ENCODE measurements at regions not wholly inside any gene's neighbourhood (a gene's known extent, or its start where the extent isn't known, plus 50 kb on each side); places are given as distances from the start of the nearest gene placed in this dataset.

GRCh38 chr12:4191642-4192041, 81.9 kb upstream of the CCND2 start (continued):
- TF ChIP-seq PBX3 (IDR thresholded peaks at IDR 0.05; ENCODE audit: insufficient replicate concordance, low read depth, low read length) (no peak), EZH2 (IDR thresholded peaks at IDR 0.05; ENCODE audit: borderline replicate concordance, control insufficient read depth, low read depth, low read length) (no peak)

DNA sequence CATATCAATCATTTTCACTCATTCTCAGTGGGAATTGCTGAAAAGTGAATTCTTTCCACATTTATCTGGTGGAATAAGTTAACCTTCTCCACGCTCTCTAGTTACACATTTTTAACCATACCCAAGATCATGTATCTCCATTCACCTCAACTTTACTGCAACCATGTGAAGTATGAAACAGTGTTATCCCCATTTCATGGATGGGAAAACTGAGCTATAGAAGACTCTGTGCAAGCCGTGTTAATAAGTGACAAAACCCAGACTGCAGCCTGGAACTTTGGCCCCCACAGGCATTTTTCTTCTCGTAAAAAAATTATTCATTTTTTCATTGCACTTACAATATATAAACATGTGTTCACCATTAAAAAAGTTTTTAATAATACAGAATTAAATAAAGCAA, 82.4 kb upstream of the CCND2 start:
- WGBS (ENCODE audit: insufficient coverage, insufficient replicate concordance, low lambda C conversion rate, missing lambda C conversion rate), result 74% methylated on average over 3 of the region's 3 CpGs
- BruUV-seq (replicated peaks), result no TSS peak
- H2AFZ ChIP-seq (ENCODE audit: control insufficient read depth, low read depth, low read length), result no peak overlapping the region
- DNase-seq (ENCODE audit: low read depth, low spot score) (no peak), FAIRE-seq (no peak), ATAC-seq (no peak)
- H3K9ac ChIP-seq (ENCODE audit: control insufficient read depth, insufficient read depth, low read length), result no peak overlapping the region
- no peak overlapping the region for H3K4me3 ChIP-seq
- no peaks in the 10 kb centered on the region for H3K4me1 ChIP-seq (ENCODE audit: control insufficient read depth, insufficient read depth, low read length)
- H3K9me3 ChIP-seq (replicated peaks; ENCODE audit: control insufficient read depth, insufficient read depth, low read length), result no peaks in the 10 kb centered on the region
- intact Hi-C loops (cut with micrococcal nuclease; ENCODE audit: unreplicated experiment) (no loop called here), in situ Hi-C loops (cut with MboI) (no loop called here)
- no peaks in the 10 kb centered on the region for H4K20me1 ChIP-seq (ENCODE audit: control insufficient read depth, insufficient read depth)
- H3K27me3 ChIP-seq (replicated peaks in 1 of 2; ENCODE audit: control insufficient read depth in 2 of 2, insufficient read depth in 2 of 2, low read length in 1 of 2), result no peaks in the 10 kb centered on the region
- H3K36me3 ChIP-seq (ENCODE audit: control insufficient read depth in 2 of 2, insufficient read depth in 2 of 2, low read length in 1 of 2), result no peaks in the 10 kb centered on the region
- POLR2A ChIA-PET, result interaction anchor here (1.0 to 1.7 kb wide), 3 partner anchors 15 to 73 kb away, joined by 3 to 5 read pairs (median 3); no protein-coding TSS in a partner anchor
- TF ChIP-seq MTA2 (IDR thresholded peaks at IDR 0.05; ENCODE audit: low read depth), result no peak
- CTCF ChIA-PET, result interaction anchor here (0.9 to 1.9 kb wide), 4 partner anchors 10 to 25 kb away, joined by 3 to 6 read pairs (median 4); no protein-coding TSS in a partner anchor
- H3K4me2 ChIP-seq (ENCODE audit: control insufficient read depth, insufficient read depth), result no peak overlapping the region
- RAD21 ChIA-PET (ENCODE audit: unreplicated experiment), result interaction anchor here (0.8 to 3.7 kb wide), 5 partner anchors 10 to 45 kb away, joined by 3 to 20 read pairs (median 4); no protein-coding TSS in a partner anchor
- SMC1A ChIA-PET (ENCODE audit: uncharacterized antibody, unreplicated experiment), result interaction anchor here (1.2 to 4.3 kb wide), 12 partner anchors 10 to 87 kb away, joined by 3 to 30 read pairs (median 9); no protein-coding TSS in a partner anchor
- no peak overlapping the region for H3K27ac ChIP-seq (ENCODE audit: control insufficient read depth, insufficient read depth)
- no peaks in the 10 kb centered on the region for H3K79me2 ChIP-seq (ENCODE audit: control insufficient read depth, insufficient read depth, low read length)
